HEK293T (cell line): ENCODE measurements at regions not wholly inside any gene's neighbourhood (a gene's known extent, or its start where the extent isn't known, plus 50 kb on each side); places are given as distances from the start of the nearest gene placed in this dataset.

Experiments used
- ARNT ChIP-seq: fragments of 450-650 bp; IDR thresholded peaks from 2 replicates; pipeline ENCODE4 v1.6.1; 2017; ENCODE audit warnings: mild to moderate bottlenecking
- HDGF ChIP-seq: fragments of 450-650 bp; IDR thresholded peaks from 2 replicates; pipeline ENCODE4 v1.6.1; 2017; ENCODE audit warnings: antibody characterized with exemption, borderline replicate concordance
- SP1 ChIP-seq: fragments of 450-650 bp; IDR thresholded peaks from 2 replicates; pipeline ENCODE4 v1.6.1; 2017

GRCh38 chr11:19455731-19456130 is 215.0 kb upstream of the E2F8 start:
- TF ChIP-seq HDGF (no peak), SP1 (no peak), ARNT (no peak)
